ENCODE measurements at regions not wholly inside any gene's neighbourhood (a gene's known extent, or its start where the extent isn't known, plus 50 kb on each side); places are given as distances from the start of the nearest gene placed in this dataset.

DNA sequence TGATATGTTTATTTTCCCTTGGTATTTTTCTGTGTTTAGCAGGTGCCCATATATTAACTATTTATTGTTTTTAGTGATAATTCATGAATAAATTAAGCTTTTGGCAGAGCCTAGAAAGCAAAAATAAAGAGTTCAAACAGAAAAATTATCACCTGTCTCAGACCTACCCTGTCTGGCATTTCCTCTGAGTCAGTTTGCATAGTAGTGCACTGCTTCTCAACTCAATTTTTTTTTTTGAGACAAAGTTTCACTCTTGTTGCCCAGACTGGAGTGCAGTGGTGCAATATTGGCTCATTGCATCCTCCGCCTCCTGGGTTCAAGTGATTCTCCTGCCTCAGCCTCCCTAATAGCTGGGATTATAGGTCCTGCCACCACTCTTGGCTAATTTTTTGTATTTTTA, 793.9 kb downstream of the SUCLG1 start:
- TF ChIP-seq, protein P1, sequence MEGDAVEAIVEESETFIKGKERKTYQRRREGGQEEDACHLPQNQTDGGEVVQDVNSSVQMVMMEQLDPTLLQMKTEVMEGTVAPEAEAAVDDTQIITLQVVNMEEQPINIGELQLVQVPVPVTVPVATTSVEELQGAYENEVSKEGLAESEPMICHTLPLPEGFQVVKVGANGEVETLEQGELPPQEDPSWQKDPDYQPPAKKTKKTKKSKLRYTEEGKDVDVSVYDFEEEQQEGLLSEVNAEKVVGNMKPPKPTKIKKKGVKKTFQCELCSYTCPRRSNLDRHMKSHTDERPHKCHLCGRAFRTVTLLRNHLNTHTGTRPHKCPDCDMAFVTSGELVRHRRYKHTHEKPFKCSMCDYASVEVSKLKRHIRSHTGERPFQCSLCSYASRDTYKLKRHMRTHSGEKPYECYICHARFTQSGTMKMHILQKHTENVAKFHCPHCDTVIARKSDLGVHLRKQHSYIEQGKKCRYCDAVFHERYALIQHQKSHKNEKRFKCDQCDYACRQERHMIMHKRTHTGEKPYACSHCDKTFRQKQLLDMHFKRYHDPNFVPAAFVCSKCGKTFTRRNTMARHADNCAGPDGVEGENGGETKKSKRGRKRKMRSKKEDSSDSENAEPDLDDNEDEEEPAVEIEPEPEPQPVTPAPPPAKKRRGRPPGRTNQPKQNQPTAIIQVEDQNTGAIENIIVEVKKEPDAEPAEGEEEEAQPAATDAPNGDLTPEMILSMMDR (IDR thresholded peaks at IDR 0.05; ENCODE audit: low read depth, low read length), result no peak
- H3K4me3 ChIP-seq (ENCODE audit: low read depth, low read length), result no peak overlapping the region

DNA sequence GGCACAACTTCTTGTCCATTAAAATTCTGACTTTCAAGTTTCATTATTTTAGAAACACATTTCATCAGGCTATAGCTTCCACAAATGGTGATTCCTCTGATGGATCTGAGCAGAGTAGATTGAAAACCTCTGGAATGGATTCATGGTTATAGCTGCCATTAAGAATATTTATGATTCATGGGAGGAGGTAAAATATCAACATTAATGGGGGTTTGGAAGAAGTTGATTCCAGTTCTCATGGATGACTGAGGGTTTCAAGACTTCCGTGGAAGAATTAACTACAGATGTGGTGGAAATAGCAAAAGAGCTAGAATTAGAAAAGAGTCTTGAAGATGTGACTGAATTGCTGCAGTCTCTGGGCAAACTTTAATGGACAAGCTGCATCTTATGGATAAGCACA, 797.4 kb downstream of the SUCLG1 start:
- no peak overlapping the region for H3K4me3 ChIP-seq (ENCODE audit: low read depth, low read length)
- TF ChIP-seq, protein P1 (IDR thresholded peaks at IDR 0.05; ENCODE audit: low read depth, low read length), result no peak

DNA sequence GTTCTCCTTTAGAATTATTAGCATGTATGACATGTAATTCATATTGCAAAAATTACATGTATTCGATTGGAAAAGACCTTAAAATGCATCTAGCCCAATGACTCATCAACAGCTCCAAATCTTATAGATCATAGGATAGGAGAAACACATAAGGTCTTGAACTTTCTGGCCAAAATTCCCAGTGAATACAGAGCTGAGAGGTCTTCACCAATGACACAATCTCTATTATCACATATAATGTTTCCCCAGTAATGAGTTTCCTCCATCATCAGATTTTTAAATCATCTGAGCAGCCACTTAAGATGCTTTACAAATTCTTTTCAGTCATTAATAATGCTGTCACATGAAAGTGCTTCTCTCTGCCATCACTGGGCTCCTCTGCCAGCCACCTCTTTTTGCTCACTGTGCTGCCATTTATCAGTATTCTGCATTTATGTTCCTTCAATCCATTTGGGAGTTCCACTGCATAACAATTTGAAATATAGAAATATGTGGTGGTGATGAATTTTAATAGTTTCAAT, 804.9 kb downstream of the SUCLG1 start:
- no peak overlapping the region for H3K4me3 ChIP-seq (ENCODE audit: low read depth, low read length)
- TF ChIP-seq, protein P1 (IDR thresholded peaks at IDR 0.05; ENCODE audit: low read depth, low read length), result no peak

DNA sequence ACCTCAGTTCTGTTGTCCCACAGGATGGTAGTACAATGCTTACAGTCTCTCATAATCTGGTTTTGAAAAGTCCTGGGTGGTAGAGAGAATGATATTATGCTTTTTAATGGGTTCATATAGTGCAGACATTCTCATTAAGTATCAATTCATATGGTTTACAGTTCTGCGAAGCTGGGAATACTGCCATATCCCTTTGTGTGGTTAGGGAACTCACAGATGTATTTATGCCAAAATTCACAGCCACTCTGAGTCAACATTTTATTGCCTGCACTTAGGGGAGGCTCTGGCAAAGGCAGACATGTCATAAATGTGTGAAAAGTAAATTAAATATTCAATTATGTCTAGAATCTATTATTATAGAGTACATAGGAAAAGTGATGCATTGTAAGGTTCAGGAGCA, 808.2 kb downstream of the SUCLG1 start:
- no peak overlapping the region for H3K4me3 ChIP-seq (ENCODE audit: low read depth, low read length)
- TF ChIP-seq, protein P1 (IDR thresholded peaks at IDR 0.05; ENCODE audit: low read depth, low read length), result no peak

DNA sequence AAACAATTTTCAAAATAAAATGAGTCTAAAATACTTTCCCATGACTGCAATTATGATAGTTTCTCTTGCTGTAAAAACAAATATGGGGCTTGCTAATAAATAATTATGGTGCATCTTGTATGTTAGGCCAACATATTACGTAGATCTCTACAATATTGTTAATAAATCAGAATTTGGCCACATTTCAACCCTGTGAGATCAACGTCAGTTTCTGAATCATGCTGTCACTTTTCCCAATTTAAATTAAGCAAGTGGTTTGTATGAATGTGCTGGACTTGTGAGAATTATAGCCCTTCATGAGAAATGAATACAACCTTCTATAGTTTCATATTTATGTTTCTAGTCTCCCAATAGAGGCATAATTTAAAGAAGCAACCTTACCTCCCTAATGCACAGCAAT, 808.9 kb downstream of the SUCLG1 start:
- no peak overlapping the region for H3K4me3 ChIP-seq (ENCODE audit: low read depth, low read length)
- TF ChIP-seq, protein P1 (IDR thresholded peaks at IDR 0.05; ENCODE audit: low read depth, low read length), result no peak

DNA sequence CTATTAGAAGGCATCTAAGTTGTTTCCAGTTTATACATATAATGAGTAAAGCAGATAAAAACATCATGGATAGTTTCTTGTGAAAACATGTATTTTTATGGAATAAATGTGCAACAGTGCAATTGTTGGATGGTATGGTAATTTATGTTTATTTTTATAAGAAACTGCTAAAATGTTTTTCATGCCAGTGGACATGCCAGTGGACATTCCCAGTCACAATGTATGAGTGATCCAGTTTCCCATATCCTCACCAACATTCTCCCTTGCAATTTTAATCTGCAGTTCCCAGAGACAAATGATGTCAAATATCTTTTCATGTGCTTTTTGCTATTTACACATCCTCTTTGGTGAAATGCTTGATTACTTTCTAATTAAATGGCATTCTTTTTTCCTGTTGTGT, 818.6 kb downstream of the SUCLG1 start:
- TF ChIP-seq, protein P1 (IDR thresholded peaks at IDR 0.05; ENCODE audit: low read depth, low read length), result no peak
- no peak overlapping the region for H3K4me3 ChIP-seq (ENCODE audit: low read depth, low read length)

DNA sequence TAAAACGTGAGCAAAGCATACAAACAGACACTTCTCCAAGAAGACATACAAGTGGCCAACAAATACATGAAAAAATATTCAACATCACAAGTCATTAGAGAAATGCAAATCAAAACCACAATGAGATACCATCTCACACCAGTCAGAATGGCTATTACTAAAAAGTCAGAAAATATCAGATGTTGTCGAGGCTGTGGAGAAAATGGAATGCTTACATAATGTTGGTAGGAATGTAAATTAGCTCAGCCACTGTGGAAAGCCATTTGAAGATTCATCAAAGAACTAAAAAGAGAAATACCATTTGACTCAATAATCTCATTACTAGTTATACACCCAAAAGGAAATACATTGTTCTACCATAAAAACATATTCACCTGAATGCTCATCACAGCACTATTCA, 825.7 kb downstream of the SUCLG1 start:
- TF ChIP-seq, protein P1 (IDR thresholded peaks at IDR 0.05; ENCODE audit: low read depth, low read length), result no peak
- no peak overlapping the region for H3K4me3 ChIP-seq (ENCODE audit: low read depth, low read length)
